ENCODE measurements at regions not wholly inside any gene's neighbourhood (a gene's known extent, or its start where the extent isn't known, plus 50 kb on each side); places are given as distances from the start of the nearest gene placed in this dataset.

- Histone ChIP-seq H3K36me3 (ENCODE audit: insufficient read depth) (no peaks in the 10 kb centered on the region), H4K20me1 (replicated peaks; ENCODE audit: insufficient read depth) (no peaks in the 10 kb centered on the region), H3K79me2 (replicated peaks; ENCODE audit: insufficient read depth) (no peaks in the 10 kb centered on the region), H3F3A (replicated peaks; ENCODE audit: low read depth) (no peaks in the 10 kb centered on the region), H3K9me2 (ENCODE audit: insufficient read depth) (no peaks in the 10 kb centered on the region; the same call in 1 of the 2 replicates), H3K4me3 (no peak overlapping the region), H2AFZ (no peak overlapping the region), H3K4me2 (no peak overlapping the region), H3K4me1 (ENCODE audit: insufficient read depth) (peaks cover 6% of the 10 kb centered on the region; the same call in 1 of the 2 replicates), H3K27me3 (ENCODE audit: insufficient read depth) (no peaks in the 10 kb centered on the region), H3K27ac (ENCODE audit: low read depth) (no peak overlapping the region)
- Mint-ChIP-seq H3K27me3 (ENCODE audit: insufficient read depth, low read depth, poor library complexity) (no peaks in the 10 kb centered on the region), H3K9me3 (no peaks in the 10 kb centered on the region), H3K4me1 (no peaks in the 10 kb centered on the region), H3K36me3 (ENCODE audit: low read depth) (no peaks in the 10 kb centered on the region), H3K27ac (peak overlapping the region; percentile 56; the same call in 1 of the 2 replicates), H3K4me3 (no peak overlapping the region)
- TF ChIP-seq ZNF331 (CRISPR knock-in tag; IDR thresholded peaks at IDR 0.05; ENCODE audit: low read depth) (no peak), EZH2 (IDR thresholded peaks at IDR 0.05; ENCODE audit: low read depth, unreplicated experiment) (no peak), STAT1 (IDR thresholded peaks at IDR 0.05; ENCODE audit: unreplicated experiment) (no peak), EZH2phosphoT487 (IDR thresholded peaks at IDR 0.05; ENCODE audit: unreplicated experiment) (no peak), ZNF462 (CRISPR knock-in tag; IDR thresholded peaks at IDR 0.05) (no peak), POLR2AphosphoS5 (IDR thresholded peaks at IDR 0.05; ENCODE audit: low read depth) (no peak), REST (IDR thresholded peaks at IDR 0.05; ENCODE audit: unreplicated experiment) (no peak), NANOG (IDR thresholded peaks at IDR 0.05; ENCODE audit: borderline replicate concordance) (no peak), CREB1 (CRISPR knock-in tag; IDR thresholded peaks at IDR 0.05; ENCODE audit: low read depth) (no peak), CTCF (conservative IDR thresholded peaks at IDR 0.05; ENCODE audit: low read depth in 2 of 2) (no peak), JUNB (IDR thresholded peaks at IDR 0.05; ENCODE audit: unreplicated experiment) (no peak), ZNF114 (CRISPR knock-in tag; IDR thresholded peaks at IDR 0.05) (no peak), ETS1 (IDR thresholded peaks at IDR 0.05) (no peak)
- no peak for ATAC-seq
- DNase-seq (ENCODE audit: low spot score) = no peak
Observed at GRCh38 chr13:37368501-37368900, 230.1 kb downstream of the POSTN start.

Measured in GM23338 (cell line).